PC-9 (cell line): ENCODE measurements at regions not wholly inside any gene's neighbourhood (a gene's known extent, or its start where the extent isn't known, plus 50 kb on each side); places are given as distances from the start of the nearest gene placed in this dataset.

Experiments
- BruUV-seq: library from RNA; stranded (reverse); fragments of 400-500 nt; replicated peaks from 2 replicates; lab custom pipeline; 2021; lab: Mats Ljungman, UMichigan
- CTCF ChIA-PET: fragments of 300-600 bp; sonication (Branson Sonifier 250); formaldehyde crosslinking; loops from one replicate; lab custom pipeline; 2022; ENCODE audit warnings: antibody characterized with exemption; lab: Charles Lee
- POLR2A ChIA-PET: fragments of 300-600 bp; sonication (Branson Sonifier 250); formaldehyde crosslinking; loops from one replicate; lab custom pipeline; 2022; ENCODE audit warnings: antibody characterized with exemption; ENCODE audit not compliant: unreplicated experiment; lab: Charles Lee
- DNase-seq, 2 experiments: peaks; one replicate each; pipeline versions ENCODE4 v3.0.0 to v3.0.0-alpha.2; 2015 to 2022; ENCODE audit warnings: mixed read lengths in 1 of 2
- H2AFZ ChIP-seq: fragments of 200-600 bp; sonication (generic); 2 replicates; pipeline ENCODE4 v1.8.1; 2017; ENCODE audit warnings: antibody characterized with exemption
- H3F3A ChIP-seq: fragments of 200-600 bp; sonication (generic); 2 replicates; pipeline ENCODE4 v1.8.1; 2017; ENCODE audit warnings: antibody characterized with exemption, mild to moderate bottlenecking, low read depth; ENCODE audit not compliant: insufficient read depth
- H3K27ac ChIP-seq: fragments of 200-600 bp; sonication (generic); 2 replicates; pipeline ENCODE4 v1.6.1; 2016; ENCODE audit warnings: mixed run types
- H3K27me3 ChIP-seq: fragments of 200-600 bp; sonication (generic); 2 replicates; pipeline ENCODE4 v1.6.1; 2016; ENCODE audit warnings: low read depth, mixed run types; ENCODE audit not compliant: insufficient read depth
- H3K36me3 ChIP-seq: fragments of 200-600 bp; sonication (generic); 2 replicates; pipeline ENCODE4 v1.6.1; 2016; ENCODE audit warnings: low read depth, mixed run types
- H3K4me1 ChIP-seq: fragments of 200-600 bp; sonication (generic); replicated peaks from 2 replicates; pipeline ENCODE4 v1.6.1; 2016; ENCODE audit warnings: mixed run types; ENCODE audit not compliant: insufficient read depth
- H3K4me2 ChIP-seq: fragments of 200-600 bp; sonication (generic); 2 replicates; pipeline ENCODE4 v1.6.1; 2017; ENCODE audit warnings: mixed run types
- H3K4me3 ChIP-seq: fragments of 200-600 bp; sonication (generic); 2 replicates; pipeline ENCODE4 v1.6.1; 2016; ENCODE audit warnings: mixed run types
- H3K79me2 ChIP-seq: fragments of 200-600 bp; sonication (generic); 2 replicates; pipeline ENCODE4 v1.6.1; 2017; ENCODE audit warnings: low read depth, mixed run types
- H3K9me2 ChIP-seq: fragments of 200-600 bp; sonication (generic); 2 replicates; pipeline ENCODE4 v1.8.1; 2017; ENCODE audit warnings: mild to moderate bottlenecking; ENCODE audit not compliant: insufficient read depth
- H3K9me3 ChIP-seq: fragments of 200-600 bp; sonication (generic); 2 replicates; pipeline ENCODE4 v1.8.1; 2016; ENCODE audit warnings: low read depth; ENCODE audit not compliant: insufficient read depth
- H4K20me1 ChIP-seq: fragments of 200-600 bp; sonication (generic); 2 replicates; pipeline ENCODE4 v1.8.1; 2017; ENCODE audit not compliant: insufficient read depth
- CTCF ChIP-seq: fragments of 200-600 bp; sonication (generic); conservative IDR thresholded peaks from 2 replicates; pipeline ENCODE4 v1.6.1; 2017; ENCODE audit warnings: mixed run types, antibody characterized with exemption, mild to moderate bottlenecking, moderate library complexity
- EZH2 ChIP-seq: fragments of 200-600 bp; sonication (generic); IDR thresholded peaks from 2 replicates; pipeline ENCODE4 v1.8.0; 2017; ENCODE audit warnings: antibody characterized with exemption, low read depth
- intact Hi-C: fragments of 100-400 bp; cut with micrococcal nuclease; formaldehyde crosslinking; loops from one replicate; pipeline ENCODE4 v1.10.0; 2022; ENCODE audit not compliant: unreplicated experiment

- Histone ChIP-seq H2AFZ (no peak overlapping the region), H3K27ac (no peak overlapping the region), H4K20me1 (peaks cover 5% of the 10 kb centered on the region; the same call in 1 of the 2 replicates), H3K9me2 (no peaks in the 10 kb centered on the region), H3K4me2 (no peak overlapping the region), H3K79me2 (no peaks in the 10 kb centered on the region), H3K9me3 (no peaks in the 10 kb centered on the region), H3F3A (no peaks in the 10 kb centered on the region), H3K4me3 (no peak overlapping the region), H3K4me1 (no peaks in the 10 kb centered on the region), H3K36me3 (no peaks in the 10 kb centered on the region), H3K27me3 (peaks cover 97% of the 10 kb centered on the region)
- ChIA-PET POLR2A (no interaction called here), CTCF (no interaction called here)
- intact Hi-C loops, result no loop called here
- no TSS peak for BruUV-seq
- DNase-seq, result no peak
- no peak for TF ChIP-seq CTCF
- no peak for TF ChIP-seq EZH2
Measured at GRCh38 chr22:49018601-49019000, 809.1 kb downstream of the BRD1 start.

- H3K27ac ChIP-seq, result no peak overlapping the region
- H3K4me3 ChIP-seq, result no peak overlapping the region
- BruUV-seq, result no TSS peak
- DNase-seq, result no peak
- ChIA-PET POLR2A (no interaction called here), CTCF (no interaction called here)
- H2AFZ ChIP-seq, result no peak overlapping the region
- no peaks in the 10 kb centered on the region for H3F3A ChIP-seq
- TF ChIP-seq EZH2 (no peak), CTCF (no peak)
- no peaks in the 10 kb centered on the region for H3K36me3 ChIP-seq
- intact Hi-C loops, result no loop called here
- H3K9me2 ChIP-seq, result no peaks in the 10 kb centered on the region
- H3K4me1 ChIP-seq, result no peaks in the 10 kb centered on the region
- H3K9me3 ChIP-seq, result no peaks in the 10 kb centered on the region
- H4K20me1 ChIP-seq, result no peaks in the 10 kb centered on the region
- peaks cover 96% of the 10 kb centered on the region for H3K27me3 ChIP-seq
- H3K4me2 ChIP-seq, result no peak overlapping the region
- no peaks in the 10 kb centered on the region for H3K79me2 ChIP-seq
Measured at GRCh38 chr22:49017482-49018329, 810.0 kb downstream of the BRD1 start.

- no peaks in the 10 kb centered on the region for H3K9me3 ChIP-seq
- H3K36me3 ChIP-seq, result no peaks in the 10 kb centered on the region
- H3K27me3 ChIP-seq, result peaks cover 96% of the 10 kb centered on the region
- no peak for TF ChIP-seq CTCF
- no peak for TF ChIP-seq EZH2
- no peaks in the 10 kb centered on the region for H3F3A ChIP-seq
- no peak overlapping the region for H3K27ac ChIP-seq
- no peaks in the 10 kb centered on the region for H3K79me2 ChIP-seq
- no peak overlapping the region for H3K4me2 ChIP-seq
- POLR2A ChIA-PET, result no interaction called here
- H4K20me1 ChIP-seq, result no peaks in the 10 kb centered on the region
- CTCF ChIA-PET, result no interaction called here
- no peak overlapping the region for H2AFZ ChIP-seq
- H3K4me3 ChIP-seq, result no peak overlapping the region
- no peaks in the 10 kb centered on the region for H3K9me2 ChIP-seq
- intact Hi-C loops, result no loop called here
- H3K4me1 ChIP-seq, result no peaks in the 10 kb centered on the region
- no peak for DNase-seq
- BruUV-seq, result no TSS peak
Measured at GRCh38 chr22:49016909-49017481, 810.7 kb downstream of the BRD1 start.
